A549 (cell line): ENCODE measurements at regions not wholly inside any gene's neighbourhood (a gene's known extent, or its start where the extent isn't known, plus 50 kb on each side); places are given as distances from the start of the nearest gene placed in this dataset.
A peak's percentile ranks its signal among the peaks of the same experiment; 100 is the strongest.

Source experiments
- ATAC-seq, 2 experiments: fragments of 200-7000 bp in 1 of 2; fragments of >200 bp in 1 of 2; cut with Nextera tagmentation in 1 of 2; cut with Tn5 transposase in 1 of 2; 3 replicates each; pipeline versions ENCODE4 v1.8.0 to v1.9.1; 2018 to 2020; ENCODE audit warnings: mild to moderate bottlenecking in 1 of 2, moderate library complexity in 1 of 2
- CTCF ChIA-PET: fragments of 300-600 bp; sonication (Branson Sonifier 250); formaldehyde crosslinking; extraction: SDS; loops from one replicate; lab custom pipeline; 2021; ENCODE audit warnings: antibody characterized with exemption, inconsistent platforms; lab: Yijun Ruan, JAX
- POLR2A ChIA-PET: fragments of 350-600 bp; formaldehyde crosslinking; extraction: SDS; loops from one replicate; lab custom pipeline; 2021; ENCODE audit warnings: antibody characterized with exemption, inconsistent platforms; lab: Yijun Ruan, JAX
- DNase-seq, 2 experiments: peaks; one replicate each; pipeline versions ENCODE4 v3.0.0 to v3.0.0-alpha.2; 2011 to 2016; ENCODE audit warnings: low read depth in 1 of 2, low spot score in 1 of 2
- FAIRE-seq: peaks from 2 replicates; lab custom pipeline; 2011; peaks lifted over from hg19 to GRCh38; lab: Jason Lieb, UNC
- H3K27ac ChIP-seq, 2 experiments: fragments of >200 bp; sonication (Bioruptor Twin); formaldehyde crosslinking; 3 replicates each; pipeline ENCODE4 v1.5.1; 2016 to 2017
- H3K4me1 ChIP-seq: fragments of >200 bp; sonication (Bioruptor Twin); formaldehyde crosslinking; 3 replicates; pipeline ENCODE4 v1.6.1; 2016
- H3K4me2 ChIP-seq: fragments of >200 bp; sonication (Bioruptor Twin); formaldehyde crosslinking; 3 replicates; pipeline ENCODE4 v1.6.1; 2016
- H3K4me3 ChIP-seq: fragments of >200 bp; sonication (Bioruptor Twin); formaldehyde crosslinking; 3 replicates; pipeline ENCODE4 v1.5.1; 2016
- H3K9me3 ChIP-seq: fragments of >200 bp; sonication (Bioruptor Twin); formaldehyde crosslinking; 3 replicates; pipeline ENCODE4 v1.6.1; 2016
- CHD4 ChIP-seq: fragments of 200-600 bp; sonication (generic); IDR thresholded peaks from 2 replicates; pipeline ENCODE4 v1.6.1; 2016; ENCODE audit warnings: antibody characterized with exemption, mild to moderate bottlenecking, borderline replicate concordance
- E2F6 ChIP-seq: IDR thresholded peaks from 2 replicates; pipeline ENCODE4 v1.6.1; 2012; ENCODE audit warnings: low read depth, borderline replicate concordance
- FOSB ChIP-seq: fragments of 250-450 bp; sonication (Bioruptor Pico); IDR thresholded peaks from 2 replicates; pipeline ENCODE4 v1.5.0; 2020; ENCODE audit warnings: mild to moderate bottlenecking, moderate library complexity
- FOXS1 ChIP-seq: fragments of 250-450 bp; sonication (Bioruptor Pico); IDR thresholded peaks from 2 replicates; pipeline ENCODE4 v1.5.0; 2020; ENCODE audit warnings: mild to moderate bottlenecking, moderate library complexity
- JUN ChIP-seq, 2 experiments: fragments of >200 bp; sonication (Bioruptor Twin); formaldehyde crosslinking; IDR thresholded peaks; 2 replicates in 1 of 2; 3 replicates in 1 of 2; pipeline ENCODE4 v1.6.1; 2016 to 2017
- KDM1A ChIP-seq: fragments of 200-600 bp; sonication (generic); IDR thresholded peaks from 2 replicates; pipeline ENCODE4 v1.6.1; 2016; ENCODE audit warnings: low read depth, mild to moderate bottlenecking
- MYC ChIP-seq: IDR thresholded peaks from 2 replicates; pipeline ENCODE4 v1.6.1; 2012; ENCODE audit warnings: mild to moderate bottlenecking, inconsistent platforms, low read length, improper control_type of control experiment, borderline replicate concordance
- NFE2L2 ChIP-seq: fragments of 150-350 bp; conservative IDR thresholded peaks from 2 replicates; pipeline ENCODE4 v1.6.1; 2014; ENCODE audit warnings: low read length
- POLR2A ChIP-seq: IDR thresholded peaks from 2 replicates; pipeline ENCODE4 v1.6.1; 2012; ENCODE audit warnings: mild to moderate bottlenecking, low read length
- POLR2AphosphoS2 ChIP-seq: conservative IDR thresholded peaks from 2 replicates; pipeline ENCODE4 v1.6.1; 2012; ENCODE audit warnings: low read length, improper control_type of control experiment, inconsistent platforms
- RCOR1 ChIP-seq: fragments of 150-350 bp; IDR thresholded peaks from 2 replicates; pipeline ENCODE4 v1.6.1; 2014; ENCODE audit warnings: antibody characterized with exemption, low read length, low read depth
- SMC3 ChIP-seq: fragments of >200 bp; sonication (Bioruptor Twin); formaldehyde crosslinking; IDR thresholded peaks from 3 replicates; pipeline ENCODE4 v1.6.1; 2018; ENCODE audit warnings: inconsistent platforms
- WGBS: methylation state at CpG from one replicate; pipeline ENCODE4 v1.1.6; 2017; ENCODE audit errors: missing lambda C conversion rate; 5-methylcytosine and 5-hydroxymethylcytosine counted together
- TF ChIP-seq, protein P1 (sequence below): IDR thresholded peaks from 2 replicates; pipeline ENCODE4 v1.6.1; 2012
- TF ChIP-seq, protein P2 (sequence below): IDR thresholded peaks from 2 replicates; pipeline ENCODE4 v1.6.1; 2012
- TF ChIP-seq, protein P3 (sequence below): fragments of 200-600 bp; sonication (generic); IDR thresholded peaks from 2 replicates; pipeline ENCODE4 v1.6.1; 2016; ENCODE audit warnings: antibody characterized with exemption, mild to moderate bottlenecking, moderate library complexity

GRCh38 chr7:153047079-153047959 is 287.8 kb downstream of the ACTR3B start:
- CTCF ChIA-PET: no interaction called here
- 21% methylated on average over 20 of the region's 21 CpGs for WGBS
- Histone ChIP-seq H3K4me2 (no peak overlapping the region), H3K9me3 (no peaks in the 10 kb centered on the region), H3K4me3 (no peak overlapping the region), H3K27ac (no peak overlapping the region), H3K4me1 (no peaks in the 10 kb centered on the region)
- TF ChIP-seq E2F6 (no peak), CHD4 (no peak), JUN (IDR thresholded peaks at IDR 0.05) (no peak)
- TF ChIP-seq, protein P1, sequence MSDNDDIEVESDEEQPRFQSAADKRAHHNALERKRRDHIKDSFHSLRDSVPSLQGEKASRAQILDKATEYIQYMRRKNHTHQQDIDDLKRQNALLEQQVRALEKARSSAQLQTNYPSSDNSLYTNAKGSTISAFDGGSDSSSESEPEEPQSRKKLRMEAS: no peak
- ATAC-seq: no peak
- no peak for DNase-seq
- POLR2A ChIA-PET: no interaction called here
- FAIRE-seq: no peak

- H3K9me3 ChIP-seq: no peaks in the 10 kb centered on the region
- no peak for DNase-seq
- no peak for FAIRE-seq
- CTCF ChIA-PET: no interaction called here
- no peak for ATAC-seq
- 11% methylated on average over 5 of the region's 5 CpGs for WGBS
- no peak overlapping the region for H3K4me3 ChIP-seq
- TF ChIP-seq NFE2L2: no peak
- TF ChIP-seq, protein P2, sequence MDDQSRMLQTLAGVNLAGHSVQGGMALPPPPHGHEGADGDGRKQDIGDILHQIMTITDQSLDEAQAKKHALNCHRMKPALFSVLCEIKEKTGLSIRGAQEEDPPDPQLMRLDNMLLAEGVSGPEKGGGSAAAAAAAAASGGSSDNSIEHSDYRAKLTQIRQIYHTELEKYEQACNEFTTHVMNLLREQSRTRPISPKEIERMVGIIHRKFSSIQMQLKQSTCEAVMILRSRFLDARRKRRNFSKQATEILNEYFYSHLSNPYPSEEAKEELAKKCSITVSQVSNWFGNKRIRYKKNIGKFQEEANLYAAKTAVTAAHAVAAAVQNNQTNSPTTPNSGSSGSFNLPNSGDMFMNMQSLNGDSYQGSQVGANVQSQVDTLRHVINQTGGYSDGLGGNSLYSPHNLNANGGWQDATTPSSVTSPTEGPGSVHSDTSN: no peak
- TF ChIP-seq, all 56 proteins: peak for 0
- H3K4me1 ChIP-seq: no peaks in the 10 kb centered on the region
- no peak overlapping the region for H3K4me2 ChIP-seq
- no peak overlapping the region for H3K27ac ChIP-seq
- POLR2A ChIA-PET: no interaction called here
Observed at GRCh38 chr7:153052206-153052605, 292.7 kb downstream of the ACTR3B start.

DNA sequence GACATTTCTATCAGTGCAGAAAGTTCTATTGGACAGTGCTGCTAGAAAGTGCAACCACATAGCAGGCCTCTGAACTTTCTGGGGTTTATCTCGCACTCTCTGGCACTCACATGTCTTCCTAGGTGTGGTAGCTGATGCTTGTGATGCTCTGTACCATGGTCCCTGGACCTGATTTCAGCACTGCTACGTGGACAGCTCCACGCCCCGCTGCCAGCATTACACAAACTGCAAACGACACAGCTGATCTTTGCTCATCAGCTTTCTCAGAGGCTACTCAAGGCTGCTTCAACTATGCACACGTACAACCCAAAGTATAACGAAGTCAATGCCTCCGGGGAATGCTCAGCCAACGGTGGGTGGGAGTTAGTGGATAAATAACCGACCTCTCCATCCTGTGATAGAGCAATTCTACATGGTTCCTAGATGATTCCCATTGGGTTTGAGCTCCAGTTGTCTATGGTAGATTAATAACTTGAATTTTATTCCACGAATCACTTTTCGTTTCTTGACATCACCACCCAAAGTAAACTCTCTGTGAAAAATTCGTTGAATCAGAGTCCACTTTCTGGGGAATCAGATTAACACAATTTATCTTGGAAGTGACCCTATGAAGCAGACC is 302.5 kb downstream of the ACTR3B start:
- H3K9me3 ChIP-seq: no peaks in the 10 kb centered on the region
- CTCF ChIA-PET: no interaction called here
- no peak for ATAC-seq
- POLR2A ChIA-PET: no interaction called here
- H3K27ac ChIP-seq: no peak overlapping the region
- no peaks in the 10 kb centered on the region for H3K4me1 ChIP-seq
- WGBS: 1% methylated on average over 12 of the region's 13 CpGs
- TF ChIP-seq POLR2AphosphoS2: no peak
- TF ChIP-seq KDM1A: no peak
- no peak for TF ChIP-seq FOSB (CRISPR knock-in tag)
- no peak for TF ChIP-seq MYC
- no peak for TF ChIP-seq RCOR1
- no peak for TF ChIP-seq FOXS1 (CRISPR knock-in tag)
- TF ChIP-seq, protein P3, sequence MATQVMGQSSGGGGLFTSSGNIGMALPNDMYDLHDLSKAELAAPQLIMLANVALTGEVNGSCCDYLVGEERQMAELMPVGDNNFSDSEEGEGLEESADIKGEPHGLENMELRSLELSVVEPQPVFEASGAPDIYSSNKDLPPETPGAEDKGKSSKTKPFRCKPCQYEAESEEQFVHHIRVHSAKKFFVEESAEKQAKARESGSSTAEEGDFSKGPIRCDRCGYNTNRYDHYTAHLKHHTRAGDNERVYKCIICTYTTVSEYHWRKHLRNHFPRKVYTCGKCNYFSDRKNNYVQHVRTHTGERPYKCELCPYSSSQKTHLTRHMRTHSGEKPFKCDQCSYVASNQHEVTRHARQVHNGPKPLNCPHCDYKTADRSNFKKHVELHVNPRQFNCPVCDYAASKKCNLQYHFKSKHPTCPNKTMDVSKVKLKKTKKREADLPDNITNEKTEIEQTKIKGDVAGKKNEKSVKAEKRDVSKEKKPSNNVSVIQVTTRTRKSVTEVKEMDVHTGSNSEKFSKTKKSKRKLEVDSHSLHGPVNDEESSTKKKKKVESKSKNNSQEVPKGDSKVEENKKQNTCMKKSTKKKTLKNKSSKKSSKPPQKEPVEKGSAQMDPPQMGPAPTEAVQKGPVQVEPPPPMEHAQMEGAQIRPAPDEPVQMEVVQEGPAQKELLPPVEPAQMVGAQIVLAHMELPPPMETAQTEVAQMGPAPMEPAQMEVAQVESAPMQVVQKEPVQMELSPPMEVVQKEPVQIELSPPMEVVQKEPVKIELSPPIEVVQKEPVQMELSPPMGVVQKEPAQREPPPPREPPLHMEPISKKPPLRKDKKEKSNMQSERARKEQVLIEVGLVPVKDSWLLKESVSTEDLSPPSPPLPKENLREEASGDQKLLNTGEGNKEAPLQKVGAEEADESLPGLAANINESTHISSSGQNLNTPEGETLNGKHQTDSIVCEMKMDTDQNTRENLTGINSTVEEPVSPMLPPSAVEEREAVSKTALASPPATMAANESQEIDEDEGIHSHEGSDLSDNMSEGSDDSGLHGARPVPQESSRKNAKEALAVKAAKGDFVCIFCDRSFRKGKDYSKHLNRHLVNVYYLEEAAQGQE: peak; percentile 89
- no peak for TF ChIP-seq POLR2A
- no peak for TF ChIP-seq SMC3
- no peak overlapping the region for H3K4me2 ChIP-seq
- no peak for FAIRE-seq
- H3K4me3 ChIP-seq: no peak overlapping the region
- DNase-seq: peak in 1 of 2 experiments; percentile 10
